HG02884 (cell line): ENCODE measurements at regions not wholly inside any gene's neighbourhood (a gene's known extent, or its start where the extent isn't known, plus 50 kb on each side); places are given as distances from the start of the nearest gene placed in this dataset.
"Not testable (repeated sequence)": the region's sequence is repeated elsewhere in the genome, so short reads cannot be mapped to it uniquely, and the experiment has no call there.

ENCODE experiments used
- ATAC-seq: cut with Tn5 transposase; IDR thresholded peaks from one replicate; pipeline ENCODE4 v1.9.1; 2021; ENCODE audit warnings: mild to moderate bottlenecking, moderate library complexity; ENCODE audit not compliant: unreplicated experiment

DNA sequence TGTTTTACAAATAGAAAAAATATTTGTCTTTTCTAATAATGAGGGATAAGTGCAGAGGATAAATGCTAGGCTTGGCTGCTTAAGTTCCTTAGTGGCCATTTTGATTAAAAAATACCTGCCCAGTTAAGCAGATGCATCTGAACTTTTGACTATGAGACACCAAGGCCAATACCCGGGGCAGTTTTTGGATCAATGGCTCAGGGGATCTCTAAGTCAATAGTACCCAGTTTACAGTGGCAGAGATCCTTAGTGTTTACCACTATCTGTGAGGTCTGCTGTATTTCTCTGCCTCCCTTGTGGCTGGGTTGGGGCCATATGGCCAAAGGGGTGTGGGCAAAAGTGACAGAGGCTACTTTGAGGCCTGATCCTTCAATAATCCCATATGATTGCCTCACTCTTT lies 184.5 kb upstream of the MAST4 start:
- ATAC-seq = no peak

DNA sequence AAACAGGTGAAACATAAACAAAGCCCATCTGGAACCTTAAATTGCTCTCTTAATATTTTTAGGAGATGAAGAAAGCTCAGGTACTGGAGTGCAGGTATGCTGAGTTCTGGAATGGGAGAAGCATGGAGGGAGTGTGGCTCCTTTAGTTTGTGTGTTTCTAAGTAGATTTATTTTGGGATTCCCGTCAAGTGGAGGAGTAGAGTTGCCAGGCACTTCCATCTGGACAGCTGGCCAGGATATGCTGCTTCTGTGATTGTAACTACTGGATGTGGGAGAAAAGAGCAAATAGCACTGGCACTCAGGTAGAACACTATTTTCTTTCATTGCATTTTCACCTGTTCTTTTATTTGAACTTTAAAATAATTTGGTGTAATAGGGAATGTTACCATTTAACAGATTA lies 182.3 kb upstream of the MAST4 start:
- ATAC-seq = no peak

DNA sequence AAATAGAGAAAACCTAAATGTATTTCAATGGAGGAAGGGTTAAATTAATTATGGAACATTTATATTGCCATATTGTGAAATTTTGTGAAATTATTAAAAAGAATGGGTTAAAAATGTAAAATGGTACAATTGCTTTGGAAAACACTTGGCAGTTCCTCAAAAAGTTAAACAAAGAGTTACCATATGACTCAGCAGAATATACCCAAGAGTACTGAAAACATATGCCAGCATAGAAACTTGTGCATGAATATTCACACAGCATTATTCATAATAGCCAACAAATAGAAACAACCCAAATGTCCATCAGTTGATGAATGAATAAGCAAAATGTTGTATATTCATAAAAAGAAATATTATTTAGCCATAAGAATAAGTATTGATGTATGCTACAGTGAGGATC lies 181.0 kb upstream of the MAST4 start:
- ATAC-seq = no peak

DNA sequence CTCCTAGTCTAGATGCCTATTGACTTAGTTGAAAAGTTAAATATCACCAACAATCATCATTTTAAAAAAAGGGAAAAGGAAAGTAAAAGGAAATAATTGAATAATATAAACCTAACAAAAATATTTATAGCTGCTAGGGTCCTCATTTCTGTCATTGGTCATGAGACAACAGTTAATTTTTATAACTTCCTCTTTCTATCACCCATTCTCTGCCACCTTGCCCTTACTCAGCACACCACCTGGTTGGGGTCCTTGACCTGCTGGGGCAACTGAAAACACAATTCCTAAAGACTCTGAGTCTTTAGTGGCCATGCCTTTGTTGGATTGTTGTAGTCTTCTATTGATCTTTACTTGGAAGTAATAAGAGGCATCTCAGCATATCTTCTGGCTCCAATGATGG lies 179.5 kb upstream of the MAST4 start:
- ATAC-seq = no peak

DNA sequence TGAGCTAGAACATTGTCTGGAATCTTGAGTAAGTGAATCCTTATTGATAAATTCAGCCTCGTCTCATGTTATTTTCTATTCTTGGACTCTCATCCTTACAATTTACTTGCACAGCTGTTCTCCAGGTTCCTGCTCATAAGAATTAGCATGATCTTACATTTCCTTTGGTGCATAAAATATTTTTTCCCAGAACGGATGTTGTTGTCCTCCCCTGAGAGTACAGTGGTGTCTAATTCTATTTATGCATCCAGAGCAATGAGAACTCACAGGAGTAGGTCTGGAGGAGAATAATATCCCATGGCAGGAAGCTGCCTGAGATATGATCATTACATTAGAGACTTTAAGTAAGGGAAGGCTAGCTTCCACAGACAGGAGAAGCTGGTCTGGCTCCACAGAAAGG lies 178.4 kb upstream of the MAST4 start:
- ATAC-seq = no peak

DNA sequence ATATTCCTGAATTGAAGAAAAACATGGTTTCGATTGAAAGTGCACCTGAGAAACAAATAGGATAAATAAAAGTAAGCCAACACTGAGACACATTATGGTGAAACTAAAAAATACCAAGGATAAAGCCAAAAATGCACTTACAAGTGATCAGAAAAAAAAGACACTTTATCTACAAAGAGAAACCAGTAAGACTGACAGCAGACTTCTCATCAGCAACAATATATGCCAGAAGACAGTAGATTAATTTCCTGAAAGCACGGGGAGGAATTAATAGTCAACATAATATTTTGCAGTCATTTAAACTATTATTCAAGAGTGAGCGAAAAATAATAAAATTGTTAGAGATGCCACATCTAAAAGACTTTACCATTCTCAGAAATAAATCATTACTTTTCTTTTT lies 172.7 kb upstream of the MAST4 start:
- ATAC-seq = no peak

DNA sequence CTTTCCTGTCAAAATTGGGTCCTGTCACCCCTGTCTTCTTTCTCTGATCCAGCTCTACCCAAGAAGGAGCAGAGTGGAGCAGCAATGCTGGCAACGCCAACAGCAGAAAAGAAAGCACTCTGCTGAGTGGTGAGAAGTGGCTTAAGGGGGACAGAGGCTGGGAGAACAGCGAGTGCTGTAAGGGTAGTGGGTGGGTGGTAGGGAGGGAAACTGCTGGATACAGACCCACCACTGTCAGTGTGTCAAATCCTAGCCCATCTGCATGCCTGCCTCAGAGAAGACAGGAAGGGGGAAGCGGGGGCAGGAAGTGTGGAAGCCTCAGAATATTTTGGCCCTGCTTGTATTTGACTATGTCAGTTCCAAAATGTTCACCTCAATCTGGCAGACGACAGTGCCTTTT lies 170.4 kb upstream of the MAST4 start:
- ATAC-seq = no peak

DNA sequence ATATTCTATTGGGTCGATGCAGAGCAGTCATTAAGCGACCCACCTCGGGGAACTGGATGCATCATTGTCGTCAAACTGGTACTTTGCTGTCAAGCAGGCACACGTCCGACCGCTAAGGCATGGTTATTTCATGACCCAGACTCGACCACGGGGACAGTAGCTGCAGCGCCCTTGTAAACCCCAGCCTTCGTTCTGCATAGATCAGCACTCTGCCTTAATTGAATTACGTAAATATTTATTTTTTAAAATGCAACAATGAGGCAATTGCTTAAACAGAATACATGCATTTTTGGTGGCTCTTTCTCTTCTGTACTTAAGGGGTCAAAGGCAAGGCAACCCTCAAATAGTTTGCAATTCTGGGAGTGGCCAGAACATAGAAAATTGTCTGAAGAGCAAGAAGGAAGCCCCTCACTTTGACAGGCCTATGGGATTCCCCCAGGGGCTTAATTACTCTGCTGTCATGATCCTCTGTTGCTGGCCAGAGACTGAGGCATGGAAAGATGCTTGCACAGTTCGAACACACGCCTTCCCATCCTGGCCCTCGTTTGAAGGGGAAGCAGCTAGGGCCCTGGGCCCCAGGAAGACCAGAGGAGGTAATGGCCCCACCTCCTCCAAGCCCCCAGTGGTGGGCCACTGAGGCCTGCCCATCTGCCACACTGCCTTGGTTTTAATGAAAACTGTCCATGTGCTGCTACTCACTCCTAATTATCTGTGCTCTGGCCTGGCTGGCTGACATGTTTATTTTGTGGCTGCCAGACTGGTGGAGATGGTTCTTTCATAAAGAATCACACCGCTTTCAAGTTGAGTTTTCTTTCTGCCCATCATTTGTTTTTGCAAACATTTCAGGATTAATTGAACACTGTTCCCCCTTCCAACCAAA lies 169.7 kb upstream of the MAST4 start:
- ATAC-seq = no peak

DNA sequence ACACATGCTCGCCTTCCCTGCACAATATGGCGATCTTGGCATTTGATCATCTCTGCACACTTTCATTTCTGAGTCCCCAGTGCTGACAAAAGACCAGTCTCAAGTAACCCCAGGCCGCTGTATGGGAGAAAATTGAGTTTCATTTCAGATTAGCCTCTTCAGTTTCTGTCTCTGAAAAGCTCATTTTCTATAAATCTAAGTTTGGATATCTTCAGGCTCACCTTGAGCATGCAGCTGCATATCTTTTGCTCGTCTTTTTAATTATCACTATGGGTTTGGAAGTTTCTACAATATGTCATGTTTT lies 169.1 kb upstream of the MAST4 start:
- ATAC-seq = no peak

DNA sequence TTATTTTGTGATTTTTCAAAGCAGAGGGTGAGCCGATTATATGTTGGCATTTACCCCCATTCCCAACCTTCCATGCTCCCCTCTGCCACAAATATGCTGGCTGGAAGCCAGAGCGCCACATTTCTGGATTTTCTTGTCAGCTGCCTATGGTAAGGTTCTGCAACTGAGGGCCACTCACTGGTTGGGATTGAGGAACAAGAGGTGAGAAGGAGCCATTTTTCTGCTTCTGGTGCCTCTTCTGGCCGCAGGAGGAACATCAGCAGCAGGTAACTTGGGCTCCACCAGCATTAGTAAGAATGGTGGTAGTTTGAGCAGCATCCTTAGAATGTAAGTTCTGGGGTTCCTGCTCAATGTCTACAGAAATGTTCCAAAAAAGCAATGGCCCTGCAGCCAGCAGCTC lies 159.5 kb upstream of the MAST4 start:
- ATAC-seq = no peak

DNA sequence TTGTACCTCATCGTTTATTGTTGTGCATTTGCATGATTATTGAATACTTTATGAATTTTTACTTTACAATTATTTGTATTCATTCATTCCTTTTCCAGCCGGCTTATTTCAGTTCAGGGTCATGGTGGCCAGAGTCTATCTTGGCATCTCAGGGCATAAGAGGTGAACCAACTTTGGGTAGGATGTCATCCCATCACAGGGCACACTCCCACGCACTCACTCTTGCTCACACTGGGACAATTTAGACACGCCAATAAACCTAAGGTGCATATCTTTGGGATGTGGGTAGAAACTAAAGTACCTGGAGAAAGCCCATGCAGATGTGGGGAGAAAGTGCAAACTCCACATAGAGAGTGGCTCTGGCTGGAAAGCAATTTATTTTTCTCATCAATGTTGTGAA lies 158.1 kb upstream of the MAST4 start:
- ATAC-seq = no peak

DNA sequence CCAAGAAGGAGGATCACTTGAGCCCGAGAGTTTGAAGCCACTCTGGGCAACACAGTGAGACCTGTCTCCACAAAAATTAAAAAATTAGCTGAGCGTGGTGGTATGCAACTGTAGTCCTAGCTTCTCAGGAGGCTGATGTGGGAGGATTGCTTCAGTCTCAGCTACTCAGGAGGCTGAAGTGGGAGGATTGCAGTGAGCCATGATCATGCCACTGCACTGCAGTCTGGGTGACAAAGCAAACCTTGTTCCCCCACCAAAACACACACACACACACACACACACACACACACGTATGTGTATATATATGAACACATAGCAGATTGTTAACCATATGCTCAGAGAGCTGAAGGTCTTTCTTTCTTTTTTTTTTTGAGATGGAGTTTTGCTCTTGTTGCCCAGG lies 157.5 kb upstream of the MAST4 start:
- no peak for ATAC-seq

DNA sequence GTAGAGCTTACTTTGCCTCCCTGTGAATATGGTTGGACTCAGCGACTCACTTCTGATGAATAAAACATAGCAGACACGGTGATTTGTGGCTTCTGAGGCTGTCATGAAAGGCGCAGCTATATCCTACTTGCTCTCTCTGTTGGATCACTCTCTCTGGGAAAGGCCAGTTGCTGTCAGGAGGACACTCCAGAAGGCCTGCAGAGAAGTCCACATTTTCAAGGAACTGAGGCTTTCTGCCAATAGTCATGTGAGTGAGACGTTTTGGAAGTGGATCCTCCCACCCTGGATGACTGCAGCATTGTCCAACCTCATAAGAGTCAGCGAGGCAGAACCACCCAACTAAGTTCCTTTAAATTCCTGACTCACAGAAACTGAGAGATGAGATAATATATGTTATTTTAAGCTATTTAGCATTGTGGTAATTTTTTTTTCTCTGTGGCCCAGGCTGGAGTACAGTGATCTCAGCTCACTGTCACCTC lies 156.0 kb upstream of the MAST4 start:
- peak; percentile 74 for ATAC-seq

DNA sequence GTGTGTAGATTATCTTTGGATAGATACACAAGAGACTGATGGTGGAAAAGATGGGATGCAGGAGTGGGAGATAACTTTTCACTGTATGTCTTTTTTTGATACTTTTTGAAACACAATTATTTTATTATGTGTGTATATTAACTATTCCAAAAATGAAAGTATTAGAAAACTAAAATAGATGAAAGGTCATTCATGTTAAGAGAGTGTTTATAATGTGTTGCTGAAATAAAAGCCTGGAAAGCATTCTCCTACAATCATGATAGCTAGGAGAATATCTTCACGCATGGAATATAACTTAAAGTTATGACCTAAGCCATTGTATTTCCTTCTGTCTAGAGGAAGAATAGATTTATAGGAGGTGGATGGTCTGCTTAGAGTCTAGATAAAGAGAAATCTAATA lies 154.8 kb upstream of the MAST4 start:
- no peak for ATAC-seq

DNA sequence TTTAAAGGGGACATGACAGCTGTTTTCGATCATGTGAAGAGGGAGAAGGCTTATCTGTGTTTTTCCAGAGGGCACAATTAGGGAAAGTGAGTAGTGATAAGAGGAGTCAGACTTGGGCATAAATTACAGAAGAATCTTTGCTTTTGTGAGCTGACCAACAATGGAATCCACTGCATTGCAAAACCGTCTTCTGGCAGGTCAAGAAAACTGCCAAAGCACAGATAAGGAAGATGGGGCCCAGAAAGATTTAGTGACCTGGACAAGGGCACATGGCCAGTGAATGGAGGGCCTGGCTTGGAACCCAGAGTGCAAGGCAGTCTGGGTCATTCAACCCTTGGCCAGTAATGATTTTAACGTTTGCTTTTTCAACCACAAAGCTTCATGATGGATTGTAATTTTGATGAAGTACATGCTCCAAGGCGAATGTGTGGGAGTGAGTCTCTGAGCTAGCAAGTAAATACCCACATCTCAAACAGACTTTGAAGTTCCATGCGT lies 153.2 kb upstream of the MAST4 start:
- no peak for ATAC-seq

DNA sequence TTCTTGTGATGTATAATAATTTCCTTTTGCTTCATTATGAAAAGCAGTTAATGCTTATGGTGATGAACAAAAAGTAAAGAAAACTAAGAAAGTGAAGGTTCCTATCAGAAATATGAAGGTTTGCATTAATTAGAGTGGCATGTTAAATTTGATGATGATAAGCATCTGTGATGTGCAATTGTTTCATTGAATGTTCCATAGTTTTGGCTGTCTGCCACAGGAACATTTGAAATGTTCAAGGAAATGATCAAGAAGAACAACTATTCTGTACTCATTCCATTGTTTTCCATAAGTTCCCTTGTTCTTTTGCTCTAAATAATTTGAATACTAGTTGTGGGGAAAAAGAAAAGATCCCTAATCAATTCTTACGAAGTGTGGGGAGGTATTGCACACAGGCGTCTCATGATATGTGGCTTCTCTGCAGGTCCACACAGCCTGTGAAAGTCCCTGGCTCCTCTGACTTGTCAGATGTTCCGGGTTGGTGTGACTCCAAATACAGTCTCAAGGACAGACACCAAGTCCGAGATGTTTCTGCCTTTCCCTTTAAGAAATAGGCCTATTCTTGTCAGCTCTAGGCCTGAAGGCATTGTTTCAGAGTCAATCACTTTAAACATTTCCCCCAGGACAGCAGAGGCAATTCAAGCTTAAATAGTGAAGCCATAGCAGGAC lies 152.6 kb upstream of the MAST4 start:
- ATAC-seq = no peak

DNA sequence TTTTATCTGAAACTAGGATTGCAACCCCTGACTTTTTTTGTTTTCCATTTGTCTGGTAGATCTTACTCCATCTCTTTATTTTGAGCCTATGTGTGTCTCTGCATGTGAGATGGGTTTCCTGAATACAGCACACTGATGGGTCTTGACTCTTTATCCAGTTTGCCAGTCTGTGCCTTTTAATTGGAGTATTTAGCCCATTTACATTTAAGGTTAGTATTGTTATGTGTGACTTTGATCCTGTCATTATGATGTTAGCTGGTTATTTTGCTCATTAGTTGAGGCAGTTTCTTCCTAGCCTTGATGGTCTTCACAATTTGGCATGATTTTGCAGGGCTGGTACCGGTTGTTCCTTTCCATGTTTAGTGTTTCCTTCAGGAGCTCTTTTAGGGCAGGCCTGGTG lies 148.1 kb upstream of the MAST4 start:
- ATAC-seq = not testable (repeated sequence)

DNA sequence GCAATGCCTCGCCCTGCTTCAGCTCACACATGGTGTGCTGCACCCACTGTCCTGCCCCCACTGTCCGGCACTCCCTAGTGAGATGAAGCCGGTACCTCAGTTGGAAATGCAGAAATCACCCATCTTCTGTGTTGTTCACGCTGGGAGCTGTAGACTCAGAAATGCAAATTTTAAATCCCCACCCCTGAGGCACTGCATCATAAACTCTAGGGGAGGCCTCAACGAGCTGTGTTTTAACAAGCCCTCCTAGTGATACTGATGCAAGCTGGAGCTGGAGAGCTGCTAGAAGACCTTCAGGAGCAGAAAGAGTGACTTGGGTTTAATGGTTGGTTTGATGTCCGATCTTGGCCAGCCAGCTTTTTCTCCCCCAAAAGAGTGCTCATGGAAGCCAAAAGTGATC lies 146.0 kb upstream of the MAST4 start:
- ATAC-seq = no peak

DNA sequence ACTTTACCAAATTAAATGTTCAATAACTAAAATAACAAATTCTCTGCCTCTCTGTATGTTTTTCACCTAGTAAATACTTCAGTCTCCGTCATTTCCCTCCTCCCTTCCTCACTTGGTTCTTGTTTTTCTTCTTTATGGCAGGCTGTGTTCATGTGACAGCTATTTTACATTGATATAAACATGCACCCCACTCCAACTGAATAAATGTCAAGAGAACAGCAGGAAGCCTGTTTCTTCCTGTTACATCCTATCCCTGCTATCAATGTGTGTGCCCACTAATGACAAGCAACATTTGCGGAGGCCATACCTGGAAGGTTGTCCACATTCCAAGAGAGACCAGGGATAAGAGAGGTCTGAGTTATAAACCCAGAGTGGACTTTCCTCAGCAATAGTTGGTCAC lies 145.2 kb upstream of the MAST4 start:
- ATAC-seq = no peak

DNA sequence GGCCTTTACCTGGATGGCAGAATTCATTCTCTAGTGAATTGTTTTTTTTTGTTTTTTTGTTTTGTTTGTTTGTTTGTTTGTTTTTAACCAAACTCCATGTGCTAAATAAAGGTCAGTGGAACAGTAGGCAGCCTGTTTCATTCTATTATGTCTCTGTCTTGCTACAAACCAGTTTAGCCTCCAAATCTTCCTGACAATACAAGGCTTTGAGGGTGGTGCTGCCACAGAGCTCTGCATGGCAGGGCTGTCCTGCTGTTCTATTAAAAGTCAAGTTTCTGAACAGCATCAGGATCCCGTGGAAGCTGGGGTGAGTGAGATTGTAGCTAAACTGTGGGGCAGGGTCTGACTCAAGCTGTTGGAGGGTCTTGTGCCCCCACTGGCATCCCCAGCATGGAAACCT lies 144.1 kb upstream of the MAST4 start:
- ATAC-seq = no peak

DNA sequence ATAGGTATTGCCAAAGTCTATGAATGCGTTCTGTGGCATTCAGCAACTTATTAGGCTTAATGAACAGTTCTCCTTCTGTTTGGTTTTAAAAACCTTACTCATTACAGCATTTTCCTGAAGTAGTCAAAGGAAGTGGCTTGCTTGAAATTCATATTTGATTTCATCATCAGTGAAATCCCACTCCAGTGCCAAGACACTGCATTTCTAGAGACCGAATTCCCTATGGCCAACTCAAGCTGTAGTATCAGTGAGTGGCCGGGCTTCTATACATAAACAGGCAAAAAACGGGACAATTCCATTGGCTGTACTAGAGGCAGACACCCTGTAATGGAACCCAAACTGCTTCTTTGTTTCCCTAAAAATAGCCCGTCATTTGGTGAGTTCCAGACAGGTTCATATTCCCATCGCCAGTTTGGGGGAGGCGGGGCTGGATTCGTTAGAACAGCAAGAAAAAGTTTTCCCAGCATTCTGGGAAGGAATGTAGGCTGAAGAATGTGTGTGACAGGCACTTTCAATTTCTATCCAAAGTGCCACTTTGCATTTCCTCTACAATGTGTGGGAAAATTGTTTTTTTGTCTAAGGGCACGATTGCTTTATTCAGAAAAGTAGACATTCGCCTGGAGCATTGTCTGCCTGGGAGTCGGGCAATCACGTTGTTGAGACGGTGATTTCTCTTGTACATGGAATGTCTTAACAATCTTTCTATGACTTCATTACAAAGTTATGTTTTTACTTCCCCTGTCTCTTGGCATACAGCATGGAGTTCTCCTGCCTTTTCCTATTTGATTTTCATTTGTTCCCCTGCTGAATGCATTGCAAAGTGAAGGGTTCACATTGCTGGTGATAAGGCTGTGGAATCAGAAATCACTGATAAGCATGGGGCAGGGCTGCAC lies 141.8 kb upstream of the MAST4 start:
- ATAC-seq = no peak
